Muscle layer of colon (tissue), 2 donors: ENCODE measurements at regions not wholly inside any gene's neighbourhood (a gene's known extent, or its start where the extent isn't known, plus 50 kb on each side); places are given as distances from the start of the nearest gene placed in this dataset.
A peak's percentile ranks its signal among the peaks of the same experiment; 100 is the strongest.

ENCODE experiments used
- H3K27ac ChIP-seq: one replicate; pipeline ENCODE4 v1.7.0; 2013; ENCODE audit warnings: low read depth, mild to moderate bottlenecking, low read length, moderate library complexity
- H3K27me3 ChIP-seq, 2 donors: one replicate each; pipeline ENCODE4 v1.7.0; 2013; ENCODE audit warnings: low read length in 2 of 2, mild to moderate bottlenecking in 2 of 2; ENCODE audit not compliant: insufficient read depth in 2 of 2, control insufficient read depth in 1 of 2
- H3K36me3 ChIP-seq: one replicate; pipeline ENCODE4 v1.7.0; 2013; ENCODE audit warnings: mild to moderate bottlenecking, low read length; ENCODE audit not compliant: insufficient read depth
- H3K4me1 ChIP-seq: one replicate; pipeline ENCODE4 v1.7.0; 2013; ENCODE audit warnings: mild to moderate bottlenecking, low read length; ENCODE audit not compliant: insufficient read depth
- H3K4me3 ChIP-seq, 2 donors: one replicate each; pipeline ENCODE4 v1.7.0; 2013; ENCODE audit warnings: low read length in 2 of 2, low read depth in 1 of 2, mild to moderate bottlenecking in 1 of 2, moderate library complexity in 1 of 2
- H3K9ac ChIP-seq: one replicate; pipeline ENCODE4 v1.7.0; 2013; ENCODE audit warnings: low read length
- H3K9me3 ChIP-seq: one replicate; pipeline ENCODE4 v1.7.0; 2013; ENCODE audit warnings: mild to moderate bottlenecking, low read length
- donor health status: abdominal sarcoma.
- donor health status: Adenocarcinoma of cecum.

DNA sequence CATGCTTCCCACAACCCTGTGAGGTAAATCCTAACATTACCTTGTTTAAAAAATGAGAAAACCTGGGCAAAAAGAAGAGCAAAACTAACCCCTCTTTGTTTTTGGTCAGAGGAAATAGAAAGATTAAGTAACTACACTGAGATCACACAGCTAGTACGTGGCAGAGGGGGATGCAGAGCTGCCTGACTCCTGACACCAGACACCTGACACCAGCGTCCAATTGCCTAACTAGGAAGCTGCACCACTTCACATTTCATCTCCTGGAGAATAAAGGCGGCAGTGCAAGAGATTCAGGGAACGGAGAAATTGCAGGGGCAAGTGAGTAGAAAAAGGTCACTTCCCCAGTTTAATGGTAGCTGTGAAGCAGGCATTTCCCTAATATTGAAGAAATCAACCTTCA lies 229.3 kb upstream of the PTBP2 start:
- no peak overlapping the region for H3K27ac ChIP-seq
- no peak overlapping the region for H3K4me3 ChIP-seq
- H3K4me1 ChIP-seq = peaks cover 18% of the 10 kb centered on the region
- no peak overlapping the region for H3K9ac ChIP-seq
- H3K36me3 ChIP-seq = no peaks in the 10 kb centered on the region
- H3K9me3 ChIP-seq = no peaks in the 10 kb centered on the region
- H3K27me3 ChIP-seq = no peaks in the 10 kb centered on the region

DNA sequence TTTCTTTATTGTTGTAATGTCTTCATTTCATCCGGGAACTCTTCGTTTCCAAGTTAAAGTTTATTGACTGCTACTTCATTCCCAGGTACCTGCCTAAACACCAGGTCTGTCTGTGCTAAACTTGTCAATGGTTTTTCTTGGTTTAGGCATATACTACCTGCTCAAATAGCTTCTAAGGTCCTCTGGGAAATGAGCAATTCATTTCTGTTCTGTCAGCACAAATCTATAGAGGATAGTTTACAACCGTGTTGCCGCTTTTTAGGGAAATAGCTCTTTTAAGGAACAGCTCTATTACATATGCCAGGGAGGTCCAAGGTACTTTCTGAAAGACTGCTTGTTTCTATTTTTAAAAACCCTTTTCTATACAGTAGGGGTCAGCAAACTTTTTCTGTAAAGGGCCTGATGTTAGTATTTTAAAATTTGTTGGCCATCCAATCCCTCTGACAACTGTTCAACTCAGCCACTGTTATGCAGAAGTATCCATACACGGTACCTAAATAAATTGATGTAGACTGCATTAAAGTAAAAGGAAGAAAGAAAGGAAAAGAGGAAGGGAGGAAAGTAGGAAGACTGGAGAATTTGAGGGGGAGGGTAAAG lies 222.7 kb upstream of the PTBP2 start:
- H3K27ac ChIP-seq = no peak overlapping the region
- no peaks in the 10 kb centered on the region for H3K27me3 ChIP-seq
- no peak overlapping the region for H3K4me3 ChIP-seq
- H3K9me3 ChIP-seq = no peaks in the 10 kb centered on the region
- no peak overlapping the region for H3K9ac ChIP-seq
- no peaks in the 10 kb centered on the region for H3K4me1 ChIP-seq
- no peaks in the 10 kb centered on the region for H3K36me3 ChIP-seq

DNA sequence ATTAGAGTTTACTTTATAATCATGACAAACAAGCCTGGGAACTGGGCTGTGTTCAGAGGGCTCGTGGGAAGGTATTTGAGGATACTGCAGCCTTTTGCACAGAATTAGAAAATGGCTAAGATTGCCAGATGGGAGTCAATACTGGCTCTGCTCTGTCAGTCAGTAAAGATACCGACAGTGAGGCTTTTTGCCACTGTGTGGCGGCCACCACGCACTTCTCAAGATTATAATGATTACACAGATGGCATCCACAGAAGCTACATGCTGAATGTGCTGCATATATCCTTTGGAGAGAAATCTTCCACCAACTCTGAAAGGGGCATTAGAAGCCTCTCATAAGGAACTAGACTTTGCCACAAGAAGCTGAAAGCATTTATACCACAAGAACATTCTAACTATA lies 213.4 kb upstream of the PTBP2 start:
- Histone ChIP-seq H3K27me3 (no peaks in the 10 kb centered on the region), H3K4me1 (peaks cover 9% of the 10 kb centered on the region), H3K36me3 (no peaks in the 10 kb centered on the region), H3K9ac (no peak overlapping the region), H3K27ac (no peak overlapping the region), H3K4me3 (no peak overlapping the region), H3K9me3 (no peaks in the 10 kb centered on the region)

DNA sequence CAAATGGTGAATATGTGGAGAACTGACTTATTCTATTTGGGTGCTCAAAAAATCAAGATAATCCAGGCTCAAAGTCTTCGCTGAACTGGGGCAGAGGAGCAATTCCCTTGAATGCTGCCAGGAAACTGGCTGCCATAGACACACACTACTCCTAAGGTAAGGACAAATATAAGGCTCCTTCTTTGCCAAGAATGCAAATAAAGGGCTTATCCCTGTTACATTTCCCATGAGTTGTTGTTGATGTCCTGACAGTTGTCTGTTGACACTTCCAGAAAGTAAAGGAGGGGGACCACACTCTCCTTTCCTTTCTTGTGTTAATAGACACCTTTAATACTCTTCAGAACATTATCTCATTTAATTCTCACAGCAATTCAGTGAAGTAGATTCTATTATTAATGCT lies 212.2 kb upstream of the PTBP2 start:
- H3K9me3 ChIP-seq = no peaks in the 10 kb centered on the region
- no peak overlapping the region for H3K4me3 ChIP-seq
- H3K27me3 ChIP-seq = no peaks in the 10 kb centered on the region
- peaks cover 20% of the 10 kb centered on the region for H3K4me1 ChIP-seq
- H3K9ac ChIP-seq = no peak overlapping the region
- no peaks in the 10 kb centered on the region for H3K36me3 ChIP-seq
- no peak overlapping the region for H3K27ac ChIP-seq

DNA sequence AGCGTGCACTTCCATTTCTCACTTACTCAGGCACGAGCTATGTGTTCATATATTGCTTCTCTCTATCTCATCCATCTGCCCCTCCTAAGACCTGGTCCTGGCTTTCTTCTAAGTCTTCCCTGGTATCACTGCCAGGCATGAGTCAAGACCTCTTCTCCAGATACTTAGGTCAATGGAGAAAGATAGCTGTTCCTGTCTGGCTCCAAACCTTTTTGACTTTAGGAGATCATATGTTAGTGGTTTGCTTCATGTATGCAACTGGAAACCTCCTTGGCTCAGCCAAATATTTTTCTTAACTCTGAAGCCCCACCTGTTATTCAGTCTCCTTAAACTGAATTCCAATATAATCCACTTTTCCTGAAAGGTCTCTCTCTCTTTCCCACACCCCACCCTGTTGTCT lies 211.6 kb upstream of the PTBP2 start:
- Histone ChIP-seq H3K4me1 (peaks cover 20% of the 10 kb centered on the region), H3K36me3 (no peaks in the 10 kb centered on the region), H3K27me3 (no peaks in the 10 kb centered on the region), H3K27ac (no peak overlapping the region), H3K9me3 (no peaks in the 10 kb centered on the region), H3K4me3 (no peak overlapping the region), H3K9ac (no peak overlapping the region)

DNA sequence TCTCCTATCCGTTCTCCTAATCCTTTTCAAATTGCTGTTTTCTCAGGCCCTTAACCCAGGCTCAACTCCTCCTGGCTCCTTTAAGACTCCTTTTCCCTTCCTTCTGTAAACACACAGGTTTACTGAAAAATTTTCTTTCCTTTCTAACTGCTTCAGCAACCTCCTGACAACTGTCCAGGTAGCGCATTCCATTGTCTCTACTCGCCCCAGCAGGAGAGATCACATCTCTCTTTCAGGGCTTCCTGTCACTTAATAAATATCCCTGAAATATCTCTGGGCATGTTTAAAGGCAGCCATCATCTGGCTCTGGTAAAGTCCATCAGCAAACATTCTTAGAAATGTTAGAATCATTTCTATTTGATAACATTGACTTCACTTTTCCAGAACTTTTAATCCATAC lies 211.2 kb upstream of the PTBP2 start:
- H3K36me3 ChIP-seq = no peaks in the 10 kb centered on the region
- no peak overlapping the region for H3K27ac ChIP-seq
- H3K4me3 ChIP-seq = no peak overlapping the region
- no peak overlapping the region for H3K9ac ChIP-seq
- no peaks in the 10 kb centered on the region for H3K27me3 ChIP-seq
- peaks cover 20% of the 10 kb centered on the region for H3K4me1 ChIP-seq
- H3K9me3 ChIP-seq = no peaks in the 10 kb centered on the region

DNA sequence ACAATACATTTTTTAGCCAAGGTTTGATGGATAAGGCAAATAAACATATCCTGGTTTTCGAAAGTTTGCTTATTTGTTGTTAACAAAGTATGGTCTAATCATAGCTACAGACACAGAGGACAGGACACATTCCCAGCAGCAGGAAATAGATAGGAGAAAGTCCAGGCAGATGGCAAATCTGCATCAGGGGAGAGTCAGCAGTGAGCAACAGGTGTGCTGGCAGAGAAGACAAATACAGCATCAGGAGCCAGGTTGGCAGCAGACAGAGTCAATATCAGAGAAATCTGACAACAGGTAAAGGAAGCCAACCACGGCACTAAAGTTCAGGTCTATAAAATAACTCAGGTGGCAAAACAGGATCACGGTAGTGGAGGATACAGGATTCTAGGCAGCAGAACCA lies 210.7 kb upstream of the PTBP2 start:
- Histone ChIP-seq H3K9ac (no peak overlapping the region), H3K4me3 (no peak overlapping the region), H3K27ac (no peak overlapping the region), H3K4me1 (peaks cover 20% of the 10 kb centered on the region), H3K9me3 (no peaks in the 10 kb centered on the region), H3K27me3 (no peaks in the 10 kb centered on the region), H3K36me3 (no peaks in the 10 kb centered on the region)

DNA sequence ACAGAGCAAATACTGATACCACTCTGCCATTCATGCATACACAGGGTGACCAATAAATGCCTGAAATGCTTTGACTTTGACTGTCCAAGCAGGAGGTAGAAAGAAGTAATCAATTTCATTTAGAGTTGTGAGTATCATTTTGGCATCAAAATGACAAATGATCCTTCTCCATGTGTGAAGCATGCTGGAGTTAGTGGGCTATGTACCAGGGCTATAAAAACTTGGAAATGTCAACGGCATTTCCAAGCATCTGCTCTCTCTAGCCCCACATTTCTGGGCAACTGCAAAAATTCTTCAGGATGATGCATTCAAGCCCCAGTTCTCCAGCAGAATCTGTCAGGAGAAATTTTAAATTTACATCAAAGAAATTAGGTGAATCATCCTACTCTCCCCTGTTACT lies 208.4 kb upstream of the PTBP2 start:
- Histone ChIP-seq H3K27ac (no peak overlapping the region), H3K9ac (no peak overlapping the region), H3K4me3 (no peak overlapping the region), H3K9me3 (no peaks in the 10 kb centered on the region), H3K36me3 (no peaks in the 10 kb centered on the region), H3K27me3 (no peaks in the 10 kb centered on the region), H3K4me1 (peaks cover 20% of the 10 kb centered on the region)

DNA sequence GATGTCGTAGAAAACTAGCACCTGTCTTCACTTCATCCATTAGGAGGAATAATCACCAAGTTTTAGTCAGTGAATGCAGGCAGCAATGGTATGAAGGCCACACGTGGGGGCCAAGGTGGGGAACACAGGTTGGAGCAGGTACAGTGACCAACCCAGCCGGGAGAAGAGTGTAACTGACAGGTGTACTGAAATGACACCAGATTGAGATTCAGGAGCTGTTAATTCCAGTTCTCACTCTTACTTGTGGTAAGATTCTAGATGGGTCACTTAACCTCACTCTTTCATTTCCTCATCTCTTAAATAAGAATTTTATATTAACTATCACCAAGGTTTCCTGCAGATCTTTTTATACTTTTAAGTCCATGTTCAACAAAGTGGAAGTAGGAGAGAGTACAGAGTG lies 206.2 kb upstream of the PTBP2 start:
- no peak overlapping the region for H3K4me3 ChIP-seq
- H3K9ac ChIP-seq = no peak overlapping the region
- no peaks in the 10 kb centered on the region for H3K27me3 ChIP-seq

DNA sequence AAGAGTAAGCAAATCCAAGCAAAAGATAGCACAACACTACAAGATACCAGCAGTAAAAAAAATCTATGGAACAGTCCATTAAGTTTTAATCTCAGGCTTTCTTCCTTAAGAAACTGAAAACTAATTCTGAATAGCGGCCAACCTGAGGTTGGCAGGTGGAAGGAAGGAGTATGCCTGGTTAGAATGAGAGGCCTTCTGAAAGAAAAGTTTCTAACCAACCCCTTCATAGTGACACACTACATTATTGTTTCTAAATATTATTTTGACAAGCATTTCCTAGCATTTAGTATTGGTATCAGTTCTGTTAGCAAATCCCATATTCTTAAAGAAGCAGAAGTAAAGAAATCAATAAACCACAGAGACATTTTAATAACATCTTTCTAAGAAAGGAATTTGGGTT lies 205.7 kb upstream of the PTBP2 start:
- Histone ChIP-seq H3K4me1 (peaks cover 44% of the 10 kb centered on the region), H3K36me3 (no peaks in the 10 kb centered on the region), H3K27ac (no peak overlapping the region), H3K4me3 (no peak overlapping the region), H3K27me3 (no peaks in the 10 kb centered on the region), H3K9me3 (no peaks in the 10 kb centered on the region), H3K9ac (no peak overlapping the region)

More for the DNA sequence above, 206.2 kb upstream of the PTBP2 start:
- H3K9me3 ChIP-seq = no peaks in the 10 kb centered on the region
- H3K4me1 ChIP-seq = peaks cover 39% of the 10 kb centered on the region
- no peaks in the 10 kb centered on the region for H3K36me3 ChIP-seq
- H3K27ac ChIP-seq = no peak overlapping the region

DNA sequence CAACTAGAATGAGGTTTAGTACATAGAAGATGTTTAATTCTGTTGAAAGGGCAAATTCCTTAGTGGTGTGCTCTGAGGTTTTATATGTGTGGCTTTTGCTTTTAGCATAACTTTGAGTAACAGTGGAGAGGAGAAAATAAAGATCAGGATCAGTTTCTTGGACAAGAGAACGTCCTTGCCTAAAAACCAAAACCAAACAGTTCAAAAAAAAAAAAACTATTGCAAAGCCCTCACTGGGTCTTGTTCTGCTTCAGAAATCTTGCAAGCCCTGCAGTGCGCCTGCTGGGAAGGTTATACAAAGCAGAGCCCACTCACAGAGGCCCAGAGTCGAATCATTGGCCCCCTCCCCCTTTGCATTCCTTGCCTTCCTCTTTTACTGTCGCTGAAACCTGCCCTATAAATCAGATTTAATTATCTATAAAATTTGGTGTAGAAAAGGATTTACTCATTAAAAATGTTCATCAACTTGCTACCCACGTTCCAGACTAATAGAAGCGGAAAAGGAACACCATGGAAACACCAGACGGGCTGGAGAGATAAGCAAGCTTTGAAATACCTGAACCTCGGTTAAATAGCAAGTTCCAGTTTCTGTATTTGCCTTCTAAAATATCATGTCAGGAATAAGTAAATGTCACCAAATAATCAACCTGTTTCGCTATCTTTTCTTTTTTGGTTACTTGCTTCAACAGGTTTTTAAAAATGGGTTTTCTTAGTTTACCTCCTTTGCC lies 201.6 kb upstream of the PTBP2 start:
- Histone ChIP-seq H3K36me3 (no peaks in the 10 kb centered on the region), H3K4me1 (peaks cover 37% of the 10 kb centered on the region), H3K9ac (no peak overlapping the region), H3K4me3 (peak overlapping the region in 1 of 2 donors; percentile 14), H3K9me3 (no peaks in the 10 kb centered on the region), H3K27ac (peak overlapping the region; percentile 88), H3K27me3 (no peaks in the 10 kb centered on the region)

DNA sequence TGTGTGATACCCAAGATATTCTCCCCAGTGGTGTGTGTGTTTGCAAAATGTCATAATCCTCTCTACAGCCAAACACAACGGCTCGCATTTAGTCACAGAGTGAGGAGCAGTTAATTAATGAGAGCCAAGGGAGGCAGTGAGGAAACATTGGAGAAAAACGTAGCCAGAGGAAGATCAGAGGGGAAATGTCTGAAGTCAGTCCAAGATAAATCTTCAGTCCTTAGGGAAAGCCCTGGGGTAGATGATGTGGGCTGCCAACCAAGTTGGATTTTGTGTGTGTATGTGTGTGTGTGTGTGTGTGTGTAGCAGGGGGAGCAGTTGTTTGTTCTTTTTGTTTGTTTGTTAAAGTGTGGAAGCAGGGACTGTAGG lies 201.0 kb upstream of the PTBP2 start:
- H3K27ac ChIP-seq = peak overlapping the region; percentile 88
- no peaks in the 10 kb centered on the region for H3K9me3 ChIP-seq
- peak overlapping the region in 1 of 2 donors; percentile 14 for H3K4me3 ChIP-seq
- peaks cover 37% of the 10 kb centered on the region for H3K4me1 ChIP-seq
- H3K36me3 ChIP-seq = no peaks in the 10 kb centered on the region
- no peaks in the 10 kb centered on the region for H3K27me3 ChIP-seq
- H3K9ac ChIP-seq = no peak overlapping the region
